ENCODE measurements at regions not wholly inside any gene's neighbourhood (a gene's known extent, or its start where the extent isn't known, plus 50 kb on each side); places are given as distances from the start of the nearest gene placed in this dataset.

DNA sequence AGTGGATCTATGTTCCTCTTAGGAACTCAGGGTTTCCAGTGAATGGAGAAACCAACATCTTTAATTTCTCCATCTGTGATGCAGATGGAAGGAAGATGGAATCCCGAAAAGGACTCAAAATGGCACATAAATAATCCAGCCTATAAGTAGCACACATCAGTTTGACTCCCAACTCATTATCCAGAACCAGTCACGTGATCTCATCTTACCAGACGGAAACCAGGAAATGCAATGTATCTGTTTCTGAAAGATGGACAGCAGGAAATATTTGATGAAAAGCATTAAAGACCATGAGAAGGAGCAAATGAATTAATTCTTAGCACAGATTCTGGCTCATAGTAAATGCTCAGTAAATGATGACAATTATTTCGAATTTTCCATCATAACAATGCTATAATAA lies 443.1 kb upstream of the FMR1 start:
- TF ChIP-seq, protein P1, sequence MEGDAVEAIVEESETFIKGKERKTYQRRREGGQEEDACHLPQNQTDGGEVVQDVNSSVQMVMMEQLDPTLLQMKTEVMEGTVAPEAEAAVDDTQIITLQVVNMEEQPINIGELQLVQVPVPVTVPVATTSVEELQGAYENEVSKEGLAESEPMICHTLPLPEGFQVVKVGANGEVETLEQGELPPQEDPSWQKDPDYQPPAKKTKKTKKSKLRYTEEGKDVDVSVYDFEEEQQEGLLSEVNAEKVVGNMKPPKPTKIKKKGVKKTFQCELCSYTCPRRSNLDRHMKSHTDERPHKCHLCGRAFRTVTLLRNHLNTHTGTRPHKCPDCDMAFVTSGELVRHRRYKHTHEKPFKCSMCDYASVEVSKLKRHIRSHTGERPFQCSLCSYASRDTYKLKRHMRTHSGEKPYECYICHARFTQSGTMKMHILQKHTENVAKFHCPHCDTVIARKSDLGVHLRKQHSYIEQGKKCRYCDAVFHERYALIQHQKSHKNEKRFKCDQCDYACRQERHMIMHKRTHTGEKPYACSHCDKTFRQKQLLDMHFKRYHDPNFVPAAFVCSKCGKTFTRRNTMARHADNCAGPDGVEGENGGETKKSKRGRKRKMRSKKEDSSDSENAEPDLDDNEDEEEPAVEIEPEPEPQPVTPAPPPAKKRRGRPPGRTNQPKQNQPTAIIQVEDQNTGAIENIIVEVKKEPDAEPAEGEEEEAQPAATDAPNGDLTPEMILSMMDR (conservative IDR thresholded peaks at IDR 0.05; ENCODE audit: low read depth, low read length), result no peak
- TF ChIP-seq POLR2A (IDR thresholded peaks at IDR 0.05; ENCODE audit: low read depth, low read length), result no peak
- TF ChIP-seq, protein P2, sequence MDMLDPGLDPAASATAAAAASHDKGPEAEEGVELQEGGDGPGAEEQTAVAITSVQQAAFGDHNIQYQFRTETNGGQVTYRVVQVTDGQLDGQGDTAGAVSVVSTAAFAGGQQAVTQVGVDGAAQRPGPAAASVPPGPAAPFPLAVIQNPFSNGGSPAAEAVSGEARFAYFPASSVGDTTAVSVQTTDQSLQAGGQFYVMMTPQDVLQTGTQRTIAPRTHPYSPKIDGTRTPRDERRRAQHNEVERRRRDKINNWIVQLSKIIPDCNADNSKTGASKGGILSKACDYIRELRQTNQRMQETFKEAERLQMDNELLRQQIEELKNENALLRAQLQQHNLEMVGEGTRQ (IDR thresholded peaks at IDR 0.05; ENCODE audit: low read depth, low read length), result no peak
- no peak for TF ChIP-seq SMC3 (IDR thresholded peaks at IDR 0.05; ENCODE audit: low read depth, low read length)
- TF ChIP-seq MAFK (IDR thresholded peaks at IDR 0.05; ENCODE audit: low read depth, low read length), result no peak
- no peak for TF ChIP-seq CEBPB (IDR thresholded peaks at IDR 0.05; ENCODE audit: low read depth, low read length)
- no peak for TF ChIP-seq MAZ (IDR thresholded peaks at IDR 0.05; ENCODE audit: borderline replicate concordance, low read depth, low read length)
- no peak for TF ChIP-seq RAD21 (IDR thresholded peaks at IDR 0.05; ENCODE audit: low read length)
- TF ChIP-seq CHD1 (IDR thresholded peaks at IDR 0.05; ENCODE audit: low read depth, low read length), result no peak
- no peak for TF ChIP-seq NFE2L2 (IDR thresholded peaks at IDR 0.05; ENCODE audit: low read depth, low read length)
- TF ChIP-seq BHLHE40 (IDR thresholded peaks at IDR 0.05; ENCODE audit: low read depth, low read length), result no peak
- TF ChIP-seq, protein P3, sequence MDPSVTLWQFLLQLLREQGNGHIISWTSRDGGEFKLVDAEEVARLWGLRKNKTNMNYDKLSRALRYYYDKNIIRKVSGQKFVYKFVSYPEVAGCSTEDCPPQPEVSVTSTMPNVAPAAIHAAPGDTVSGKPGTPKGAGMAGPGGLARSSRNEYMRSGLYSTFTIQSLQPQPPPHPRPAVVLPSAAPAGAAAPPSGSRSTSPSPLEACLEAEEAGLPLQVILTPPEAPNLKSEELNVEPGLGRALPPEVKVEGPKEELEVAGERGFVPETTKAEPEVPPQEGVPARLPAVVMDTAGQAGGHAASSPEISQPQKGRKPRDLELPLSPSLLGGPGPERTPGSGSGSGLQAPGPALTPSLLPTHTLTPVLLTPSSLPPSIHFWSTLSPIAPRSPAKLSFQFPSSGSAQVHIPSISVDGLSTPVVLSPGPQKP (IDR thresholded peaks at IDR 0.05; ENCODE audit: borderline replicate concordance, low read depth, low read length), result no peak
- no peak for TF ChIP-seq FOS (IDR thresholded peaks at IDR 0.05; ENCODE audit: low read depth, low read length)

Measured in IMR-90 (cell line).